ENCODE measurements at regions not wholly inside any gene's neighbourhood (a gene's known extent, or its start where the extent isn't known, plus 50 kb on each side); places are given as distances from the start of the nearest gene placed in this dataset.

DNA sequence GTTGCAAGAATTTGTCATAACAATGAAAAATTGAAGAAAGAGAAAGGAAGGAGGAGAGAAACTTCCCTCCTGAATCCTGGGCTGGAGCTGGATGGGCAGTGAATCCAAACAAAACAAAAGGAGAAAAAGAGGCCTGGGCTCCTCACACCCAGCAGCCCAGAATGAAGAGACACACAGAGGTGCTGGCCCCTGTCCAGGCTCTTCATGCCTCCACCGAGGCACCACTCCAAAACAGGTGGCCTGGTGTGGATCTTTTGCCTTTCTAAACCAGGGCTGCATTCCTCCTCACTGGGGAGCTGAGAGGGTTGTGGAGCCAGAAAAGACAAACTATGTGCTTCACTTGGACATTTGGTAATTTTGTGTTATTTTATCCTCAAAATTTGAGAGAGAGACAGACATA is 76.0 kb downstream of the FAM124B start:
- H3K27me3 Mint-ChIP-seq (ENCODE audit: unreplicated experiment) = peaks cover 51% of the 10 kb centered on the region
- no peak overlapping the region for H3K4me3 Mint-ChIP-seq (ENCODE audit: unreplicated experiment)

DNA sequence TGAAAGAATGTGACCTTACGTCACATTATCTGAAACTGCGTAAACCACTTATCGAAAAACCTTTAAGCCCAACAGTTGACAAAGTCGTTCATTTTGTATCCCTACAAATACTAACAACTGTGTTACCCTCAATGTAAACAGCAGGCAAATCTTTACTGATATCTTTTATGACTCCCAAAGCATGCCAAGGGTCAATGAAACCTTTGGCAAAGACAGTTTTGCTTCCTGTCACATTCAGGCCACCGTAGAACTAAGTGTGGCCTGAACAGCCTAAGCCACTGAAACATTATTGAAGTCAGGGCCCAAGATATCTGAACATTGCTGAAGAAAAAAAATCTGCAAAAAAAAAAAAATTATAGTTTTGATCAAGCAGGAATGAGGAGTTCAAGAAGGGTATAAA is 77.3 kb downstream of the FAM124B start:
- H3K4me3 Mint-ChIP-seq (ENCODE audit: unreplicated experiment) = no peak overlapping the region
- no peak for DNase-seq (ENCODE audit: extremely low spot score, unreplicated experiment)
- H3K27me3 Mint-ChIP-seq (ENCODE audit: unreplicated experiment) = peaks cover 62% of the 10 kb centered on the region
- TF ChIP-seq, protein P1, sequence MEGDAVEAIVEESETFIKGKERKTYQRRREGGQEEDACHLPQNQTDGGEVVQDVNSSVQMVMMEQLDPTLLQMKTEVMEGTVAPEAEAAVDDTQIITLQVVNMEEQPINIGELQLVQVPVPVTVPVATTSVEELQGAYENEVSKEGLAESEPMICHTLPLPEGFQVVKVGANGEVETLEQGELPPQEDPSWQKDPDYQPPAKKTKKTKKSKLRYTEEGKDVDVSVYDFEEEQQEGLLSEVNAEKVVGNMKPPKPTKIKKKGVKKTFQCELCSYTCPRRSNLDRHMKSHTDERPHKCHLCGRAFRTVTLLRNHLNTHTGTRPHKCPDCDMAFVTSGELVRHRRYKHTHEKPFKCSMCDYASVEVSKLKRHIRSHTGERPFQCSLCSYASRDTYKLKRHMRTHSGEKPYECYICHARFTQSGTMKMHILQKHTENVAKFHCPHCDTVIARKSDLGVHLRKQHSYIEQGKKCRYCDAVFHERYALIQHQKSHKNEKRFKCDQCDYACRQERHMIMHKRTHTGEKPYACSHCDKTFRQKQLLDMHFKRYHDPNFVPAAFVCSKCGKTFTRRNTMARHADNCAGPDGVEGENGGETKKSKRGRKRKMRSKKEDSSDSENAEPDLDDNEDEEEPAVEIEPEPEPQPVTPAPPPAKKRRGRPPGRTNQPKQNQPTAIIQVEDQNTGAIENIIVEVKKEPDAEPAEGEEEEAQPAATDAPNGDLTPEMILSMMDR (IDR thresholded peaks at IDR 0.05) = no peak
- H3K36me3 Mint-ChIP-seq (ENCODE audit: unreplicated experiment) = no peaks in the 10 kb centered on the region
- no peak overlapping the region for H3K27ac Mint-ChIP-seq (ENCODE audit: unreplicated experiment)
- no peaks in the 10 kb centered on the region for H3K4me1 Mint-ChIP-seq (ENCODE audit: unreplicated experiment)
- no peaks in the 10 kb centered on the region for H3K9me3 Mint-ChIP-seq (ENCODE audit: unreplicated experiment)

More for the DNA sequence above, 76.0 kb downstream of the FAM124B start:
- Mint-ChIP-seq H3K27ac (ENCODE audit: unreplicated experiment) (no peak overlapping the region), H3K4me1 (ENCODE audit: unreplicated experiment) (no peaks in the 10 kb centered on the region), H3K36me3 (ENCODE audit: unreplicated experiment) (no peaks in the 10 kb centered on the region), H3K9me3 (ENCODE audit: unreplicated experiment) (no peaks in the 10 kb centered on the region)
- TF ChIP-seq, protein P1 (IDR thresholded peaks at IDR 0.05) = no peak
- no peak for DNase-seq (ENCODE audit: extremely low spot score, unreplicated experiment)

DNA sequence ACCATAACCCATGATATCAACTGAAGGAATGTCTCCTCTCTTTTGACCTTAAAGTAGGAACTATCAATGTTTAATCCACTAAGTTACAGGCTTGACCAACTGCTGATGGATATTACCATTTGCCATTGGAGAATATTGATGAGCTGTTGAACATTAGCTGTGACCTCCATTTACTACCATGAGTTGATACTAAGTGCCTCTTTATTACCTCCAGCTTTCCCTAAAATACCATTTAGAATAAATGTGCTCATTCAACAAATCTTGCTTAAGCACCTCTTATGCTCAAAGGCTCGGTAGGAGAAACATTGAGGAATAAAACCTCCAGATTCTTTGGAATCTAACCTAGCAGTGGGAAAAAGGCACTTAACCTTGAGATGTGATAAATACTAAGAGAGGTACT is 81.2 kb downstream of the FAM124B start:
- no peak overlapping the region for H3K4me3 Mint-ChIP-seq (ENCODE audit: unreplicated experiment)
- no peaks in the 10 kb centered on the region for H3K4me1 Mint-ChIP-seq (ENCODE audit: unreplicated experiment)
- no peaks in the 10 kb centered on the region for H3K36me3 Mint-ChIP-seq (ENCODE audit: unreplicated experiment)
- peaks cover 60% of the 10 kb centered on the region for H3K27me3 Mint-ChIP-seq (ENCODE audit: unreplicated experiment)
- no peak overlapping the region for H3K27ac Mint-ChIP-seq (ENCODE audit: unreplicated experiment)
- no peak for DNase-seq (ENCODE audit: extremely low spot score, unreplicated experiment)
- no peaks in the 10 kb centered on the region for H3K9me3 Mint-ChIP-seq (ENCODE audit: unreplicated experiment)
- TF ChIP-seq, protein P1 (IDR thresholded peaks at IDR 0.05) = no peak

DNA sequence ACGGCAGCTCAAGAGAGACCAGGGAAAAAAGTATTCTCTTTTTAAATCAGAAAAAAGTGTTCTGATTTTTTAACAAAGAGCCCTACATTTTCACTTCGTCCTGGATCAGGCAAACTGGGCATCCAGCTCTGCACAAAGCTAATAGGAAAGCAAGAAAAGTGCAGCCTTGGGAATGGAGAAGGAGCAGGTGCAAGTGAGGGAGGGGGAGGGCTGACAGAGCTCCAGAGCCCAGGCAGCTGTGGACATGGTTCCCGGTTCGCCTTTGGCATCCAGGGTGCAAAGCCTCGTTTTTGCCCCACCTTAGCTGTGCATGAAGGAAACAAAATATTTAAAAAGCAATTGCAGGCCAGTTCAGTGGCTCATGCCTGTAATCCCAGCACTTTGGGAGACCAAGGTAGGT is 82.2 kb downstream of the FAM124B start:
- H3K4me1 Mint-ChIP-seq (ENCODE audit: unreplicated experiment) = no peaks in the 10 kb centered on the region
- TF ChIP-seq, protein P1 (IDR thresholded peaks at IDR 0.05) = no peak

DNA sequence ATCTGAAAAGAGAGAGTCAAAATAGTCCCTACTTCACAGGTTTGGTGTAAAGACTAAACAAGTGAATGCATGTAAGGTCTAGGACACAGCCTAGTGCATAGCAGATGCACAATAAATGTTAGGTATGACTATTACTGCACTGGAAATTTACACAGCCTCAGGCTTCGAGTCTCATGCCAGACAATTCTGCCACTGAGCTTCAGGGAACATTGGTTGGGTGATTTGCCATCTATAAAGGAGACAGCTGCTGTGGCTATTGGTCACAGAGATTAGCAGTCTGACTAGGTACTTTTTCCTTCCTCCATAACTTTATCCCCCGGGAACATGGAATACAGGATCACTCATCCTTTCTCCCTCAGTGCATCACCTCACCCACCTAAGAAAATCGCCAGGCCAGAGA is 89.2 kb downstream of the FAM124B start:
- H3K4me1 Mint-ChIP-seq (ENCODE audit: unreplicated experiment) = no peaks in the 10 kb centered on the region
- TF ChIP-seq, protein P1 (IDR thresholded peaks at IDR 0.05) = no peak
- H3K9me3 Mint-ChIP-seq (ENCODE audit: unreplicated experiment) = no peaks in the 10 kb centered on the region
- DNase-seq (ENCODE audit: extremely low spot score, unreplicated experiment) = no peak
- peaks cover 19% of the 10 kb centered on the region for H3K27me3 Mint-ChIP-seq (ENCODE audit: unreplicated experiment)
- no peak overlapping the region for H3K4me3 Mint-ChIP-seq (ENCODE audit: unreplicated experiment)
- no peak overlapping the region for H3K27ac Mint-ChIP-seq (ENCODE audit: unreplicated experiment)
- no peaks in the 10 kb centered on the region for H3K36me3 Mint-ChIP-seq (ENCODE audit: unreplicated experiment)

More for the DNA sequence above, 82.2 kb downstream of the FAM124B start:
- H3K9me3 Mint-ChIP-seq (ENCODE audit: unreplicated experiment) = no peaks in the 10 kb centered on the region
- H3K4me3 Mint-ChIP-seq (ENCODE audit: unreplicated experiment) = no peak overlapping the region
- no peaks in the 10 kb centered on the region for H3K36me3 Mint-ChIP-seq (ENCODE audit: unreplicated experiment)
- no peak overlapping the region for H3K27ac Mint-ChIP-seq (ENCODE audit: unreplicated experiment)
- H3K27me3 Mint-ChIP-seq (ENCODE audit: unreplicated experiment) = peaks cover 56% of the 10 kb centered on the region
- DNase-seq (ENCODE audit: extremely low spot score, unreplicated experiment) = no peak
